ENCODE measurements at regions not wholly inside any gene's neighbourhood (a gene's known extent, or its start where the extent isn't known, plus 50 kb on each side); places are given as distances from the start of the nearest gene placed in this dataset.

GRCh38 chr5:3659907-3660306, 64.3 kb downstream of the IRX1 start:
- TF ChIP-seq CTCF (IDR thresholded peaks at IDR 0.05) (no peak), POLR2A (IDR thresholded peaks at IDR 0.05; ENCODE audit: low read depth) (no peak), POLR2AphosphoS5 (IDR thresholded peaks at IDR 0.05) (no peak), EP300 (IDR thresholded peaks at IDR 0.05) (no peak)
